ENCODE measurements at regions not wholly inside any gene's neighbourhood (a gene's known extent, or its start where the extent isn't known, plus 50 kb on each side); places are given as distances from the start of the nearest gene placed in this dataset.

- Histone ChIP-seq H3K27me3 (ENCODE audit: insufficient read depth, low read length) (no peaks in the 10 kb centered on the region), H3K4me3 (ENCODE audit: low read depth, low read length, poor library complexity, severe bottlenecking) (no peak overlapping the region), H3K9me3 (ENCODE audit: low read length) (no peaks in the 10 kb centered on the region), H3K4me2 (ENCODE audit: low read length) (no peak overlapping the region), H4K20me1 (ENCODE audit: insufficient read depth, low read length) (no peaks in the 10 kb centered on the region), H3K27ac (ENCODE audit: low read depth, low read length, poor library complexity, severe bottlenecking) (no peak overlapping the region), H3K4me1 (ENCODE audit: insufficient read depth, low read length, severe bottlenecking) (no peaks in the 10 kb centered on the region), H3K36me3 (ENCODE audit: insufficient read depth, low read length) (no peaks in the 10 kb centered on the region), H2AFZ (ENCODE audit: low read length) (no peak overlapping the region), H3F3A (ENCODE audit: insufficient read depth, low read length) (no peaks in the 10 kb centered on the region), H3K9ac (ENCODE audit: low read length) (no peak overlapping the region), H3K9me2 (ENCODE audit: low read depth, low read length) (no peaks in the 10 kb centered on the region), H3K79me2 (ENCODE audit: insufficient read depth, low read length) (no peaks in the 10 kb centered on the region)
- TF ChIP-seq EZH2 (IDR thresholded peaks at IDR 0.05; ENCODE audit: borderline replicate concordance, low read length) = no peak
- TF ChIP-seq, protein P1, sequence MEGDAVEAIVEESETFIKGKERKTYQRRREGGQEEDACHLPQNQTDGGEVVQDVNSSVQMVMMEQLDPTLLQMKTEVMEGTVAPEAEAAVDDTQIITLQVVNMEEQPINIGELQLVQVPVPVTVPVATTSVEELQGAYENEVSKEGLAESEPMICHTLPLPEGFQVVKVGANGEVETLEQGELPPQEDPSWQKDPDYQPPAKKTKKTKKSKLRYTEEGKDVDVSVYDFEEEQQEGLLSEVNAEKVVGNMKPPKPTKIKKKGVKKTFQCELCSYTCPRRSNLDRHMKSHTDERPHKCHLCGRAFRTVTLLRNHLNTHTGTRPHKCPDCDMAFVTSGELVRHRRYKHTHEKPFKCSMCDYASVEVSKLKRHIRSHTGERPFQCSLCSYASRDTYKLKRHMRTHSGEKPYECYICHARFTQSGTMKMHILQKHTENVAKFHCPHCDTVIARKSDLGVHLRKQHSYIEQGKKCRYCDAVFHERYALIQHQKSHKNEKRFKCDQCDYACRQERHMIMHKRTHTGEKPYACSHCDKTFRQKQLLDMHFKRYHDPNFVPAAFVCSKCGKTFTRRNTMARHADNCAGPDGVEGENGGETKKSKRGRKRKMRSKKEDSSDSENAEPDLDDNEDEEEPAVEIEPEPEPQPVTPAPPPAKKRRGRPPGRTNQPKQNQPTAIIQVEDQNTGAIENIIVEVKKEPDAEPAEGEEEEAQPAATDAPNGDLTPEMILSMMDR (IDR thresholded peaks at IDR 0.05; ENCODE audit: low read length) = no peak
These were observed 499.7 kb upstream of the MKI67 start for GRCh38 chr10:128625926-128626325.

- Histone ChIP-seq H3K27ac (ENCODE audit: low read depth, low read length, poor library complexity, severe bottlenecking) (no peak overlapping the region), H3K4me3 (ENCODE audit: low read depth, low read length, poor library complexity, severe bottlenecking) (no peak overlapping the region), H3K79me2 (ENCODE audit: insufficient read depth, low read length) (no peaks in the 10 kb centered on the region), H3K9ac (ENCODE audit: low read length) (no peak overlapping the region), H3F3A (ENCODE audit: insufficient read depth, low read length) (no peaks in the 10 kb centered on the region), H3K4me1 (ENCODE audit: insufficient read depth, low read length, severe bottlenecking) (no peaks in the 10 kb centered on the region), H3K4me2 (ENCODE audit: low read length) (no peak overlapping the region), H3K27me3 (ENCODE audit: insufficient read depth, low read length) (no peaks in the 10 kb centered on the region), H3K36me3 (ENCODE audit: insufficient read depth, low read length) (no peaks in the 10 kb centered on the region), H3K9me3 (ENCODE audit: low read length) (no peaks in the 10 kb centered on the region), H4K20me1 (ENCODE audit: insufficient read depth, low read length) (no peaks in the 10 kb centered on the region), H3K9me2 (ENCODE audit: low read depth, low read length) (no peaks in the 10 kb centered on the region), H2AFZ (ENCODE audit: low read length) (no peak overlapping the region)
- TF ChIP-seq EZH2 (IDR thresholded peaks at IDR 0.05; ENCODE audit: borderline replicate concordance, low read length) = no peak
- TF ChIP-seq, protein P1 (IDR thresholded peaks at IDR 0.05; ENCODE audit: low read length) = no peak
These were observed 500.3 kb upstream of the MKI67 start for GRCh38 chr10:128626397-128627000.

DNA sequence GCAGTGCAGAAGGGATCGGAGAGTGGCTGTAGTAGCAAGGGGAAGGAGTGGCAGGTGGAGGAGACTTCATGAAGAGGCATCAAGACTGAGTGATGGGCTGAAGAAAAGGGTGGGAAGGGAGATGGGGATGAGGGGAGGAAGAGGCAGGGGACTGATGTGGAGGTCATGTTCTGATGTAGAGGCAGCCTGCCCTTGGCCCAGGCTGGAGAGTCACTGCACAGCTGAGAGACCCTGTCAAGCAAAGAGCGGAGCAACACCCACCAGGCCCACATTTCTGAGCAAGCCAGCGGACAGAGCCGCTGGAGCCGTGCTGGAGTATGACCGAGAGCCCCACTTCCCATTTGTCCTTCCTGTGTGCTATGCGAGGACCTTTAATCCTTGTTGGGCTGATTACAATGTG lies 501.6 kb upstream of the MKI67 start:
- H3F3A ChIP-seq (ENCODE audit: insufficient read depth, low read length) = no peaks in the 10 kb centered on the region
- no peaks in the 10 kb centered on the region for H4K20me1 ChIP-seq (ENCODE audit: insufficient read depth, low read length)
- H3K27me3 ChIP-seq (ENCODE audit: insufficient read depth, low read length) = no peaks in the 10 kb centered on the region
- no peaks in the 10 kb centered on the region for H3K4me1 ChIP-seq (ENCODE audit: insufficient read depth, low read length, severe bottlenecking)
- H3K4me2 ChIP-seq (ENCODE audit: low read length) = no peak overlapping the region
- no peaks in the 10 kb centered on the region for H3K36me3 ChIP-seq (ENCODE audit: insufficient read depth, low read length)
- no peak overlapping the region for H2AFZ ChIP-seq (ENCODE audit: low read length)
- H3K9me3 ChIP-seq (ENCODE audit: low read length) = no peaks in the 10 kb centered on the region
- H3K4me3 ChIP-seq (ENCODE audit: low read depth, low read length, poor library complexity, severe bottlenecking) = no peak overlapping the region
- H3K9ac ChIP-seq (ENCODE audit: low read length) = no peak overlapping the region
- H3K9me2 ChIP-seq (ENCODE audit: low read depth, low read length) = no peaks in the 10 kb centered on the region
- no peaks in the 10 kb centered on the region for H3K79me2 ChIP-seq (ENCODE audit: insufficient read depth, low read length)
- H3K27ac ChIP-seq (ENCODE audit: low read depth, low read length, poor library complexity, severe bottlenecking) = no peak overlapping the region
- TF ChIP-seq, protein P1 (IDR thresholded peaks at IDR 0.05; ENCODE audit: low read length) = no peak
- no peak for TF ChIP-seq EZH2 (IDR thresholded peaks at IDR 0.05; ENCODE audit: borderline replicate concordance, low read length)
